GM12878 (cell line): ENCODE measurements at regions not wholly inside any gene's neighbourhood (a gene's known extent, or its start where the extent isn't known, plus 50 kb on each side); places are given as distances from the start of the nearest gene placed in this dataset.

Experiments used
- ATF3 ChIP-seq: IDR thresholded peaks from 2 replicates; pipeline ENCODE4 v1.6.1; 2011; ENCODE audit warnings: low read depth, mild to moderate bottlenecking, low read length, moderate library complexity, borderline replicate concordance; ENCODE audit errors: extremely low read depth
- BHLHE40 ChIP-seq, 2 experiments: fragments of 450-650 bp in 1 of 2; IDR thresholded peaks; 2 replicates each; pipeline ENCODE4 v1.6.1; 2011 to 2017; ENCODE audit warnings: low read depth in 2 of 2, borderline replicate concordance in 1 of 2, improper control_type of control experiment in 1 of 2, low read length in 1 of 2, mild to moderate bottlenecking in 1 of 2
- CEBPB ChIP-seq, 2 experiments: fragments of 150-350 bp in 1 of 2; IDR thresholded peaks; 2 replicates each; pipeline ENCODE4 v1.6.1; 2012 to 2014; ENCODE audit warnings: low read depth in 2 of 2, low read length in 2 of 2, borderline replicate concordance in 1 of 2, inconsistent platforms in 1 of 2
- CHD2 ChIP-seq: IDR thresholded peaks from 2 replicates; pipeline ENCODE4 v1.6.1; 2011; ENCODE audit warnings: low read depth, low read length, improper control_type of control experiment, borderline replicate concordance
- CTCF ChIP-seq, 3 experiments: IDR thresholded peaks in 2 of 3; conservative IDR thresholded peaks in 1 of 3; 2 replicates each; pipeline ENCODE4 v1.5.1; 2011; ENCODE audit warnings: low read depth in 3 of 3, low read length in 3 of 3, mild to moderate bottlenecking in 3 of 3, control low read depth in 2 of 3, moderate library complexity in 2 of 3, inconsistent platforms in 1 of 3, mixed read lengths in 1 of 3; ENCODE audit not compliant: control insufficient read depth in 2 of 3, insufficient read depth in 1 of 3; ENCODE audit errors: extremely low read depth in 1 of 3
- KDM1A ChIP-seq: fragments of 200-600 bp; sonication (generic); IDR thresholded peaks from 2 replicates; pipeline ENCODE4 v1.6.1; 2016; ENCODE audit warnings: borderline replicate concordance
- SIX5 ChIP-seq: IDR thresholded peaks from 2 replicates; pipeline ENCODE4 v1.6.1; 2011; ENCODE audit warnings: mild to moderate bottlenecking, low read depth, low read length, moderate library complexity; ENCODE audit not compliant: severe bottlenecking
- SKIL ChIP-seq: fragments of 450-650 bp; IDR thresholded peaks from 2 replicates; pipeline ENCODE4 v1.6.1; 2017; ENCODE audit warnings: mild to moderate bottlenecking, low read depth, inconsistent platforms; ENCODE audit not compliant: poor library complexity, severe bottlenecking
- SRF ChIP-seq, 2 experiments: IDR thresholded peaks; 2 replicates each; pipeline ENCODE4 v1.6.1; 2011; ENCODE audit warnings: low read depth in 2 of 2, low read length in 2 of 2, mild to moderate bottlenecking in 1 of 2, moderate library complexity in 1 of 2
- STAT3 ChIP-seq: IDR thresholded peaks from 2 replicates; pipeline ENCODE4 v1.6.1; 2011; ENCODE audit warnings: low read depth, low read length, improper control_type of control experiment
- WRNIP1 ChIP-seq: IDR thresholded peaks from 2 replicates; pipeline ENCODE4 v1.6.1; 2011; ENCODE audit warnings: low read depth, low read length, improper control_type of control experiment, borderline replicate concordance
- TF ChIP-seq, protein P1 (sequence below): fragments of 450-650 bp; IDR thresholded peaks from 2 replicates; pipeline ENCODE4 v1.6.1; 2017; ENCODE audit warnings: mild to moderate bottlenecking
- TF ChIP-seq, protein P2 (sequence below): fragments of 450-650 bp; formaldehyde crosslinking; IDR thresholded peaks from 2 replicates; pipeline ENCODE4 v1.4.0; 2022; ENCODE audit warnings: mild to moderate bottlenecking, moderate library complexity

DNA sequence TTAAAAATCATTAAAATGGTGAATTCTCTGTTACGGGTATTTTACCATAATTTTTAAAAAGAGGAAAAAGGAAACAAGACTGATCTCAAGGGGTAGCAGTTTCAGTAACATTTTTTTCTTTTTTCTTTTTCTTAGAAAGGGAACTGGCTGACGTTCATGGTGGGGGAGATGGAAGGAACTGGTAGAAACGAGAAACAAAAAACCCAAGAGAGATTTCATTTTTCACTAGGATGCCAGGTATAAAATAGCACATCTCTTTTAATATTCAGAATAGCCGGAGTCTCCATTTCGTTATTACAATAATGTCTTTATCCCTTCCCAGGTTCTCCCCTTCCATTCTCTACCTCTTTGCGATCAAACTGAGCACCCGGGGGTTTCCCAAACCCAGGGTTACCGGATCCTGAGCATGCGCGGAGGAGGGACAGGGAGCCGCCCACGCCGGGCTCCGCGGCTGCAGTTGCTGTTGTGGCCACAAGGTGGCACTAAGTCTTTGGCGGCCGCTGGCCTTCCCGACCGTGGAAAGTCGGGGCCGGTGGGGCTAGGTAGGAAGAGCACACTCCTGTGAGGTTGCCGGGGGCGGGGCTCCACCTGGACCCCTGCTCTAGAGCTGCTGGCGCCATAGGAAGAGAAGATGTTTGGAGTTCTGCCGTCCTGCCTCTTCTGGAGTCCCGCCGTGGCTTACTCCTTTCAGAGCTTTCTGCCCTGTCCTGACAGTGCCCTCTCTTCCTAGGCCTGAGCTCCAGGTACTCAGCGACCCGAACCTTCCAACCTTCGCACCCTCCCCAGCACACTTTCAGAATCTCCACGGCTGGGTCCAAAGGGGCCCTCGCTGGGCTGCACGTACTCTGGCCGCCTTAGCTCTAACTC, 146.8 kb downstream of the SH3BGRL2 start (continued):
- TF ChIP-seq CTCF (IDR thresholded peaks at IDR 0.05 in 2 of 3, conservative IDR thresholded peaks at IDR 0.05 in 1 of 3; ENCODE audit: control insufficient read depth in 2 of 3, extremely low read depth in 1 of 3, insufficient read depth in 1 of 3, low read depth in 3 of 3, low read length in 3 of 3) (peak; percentile 98 to 99 (median 98)), SRF (IDR thresholded peaks at IDR 0.05; ENCODE audit: low read depth in 2 of 2, low read length in 2 of 2) (no peak), KDM1A (no peak), CEBPB (IDR thresholded peaks at IDR 0.05; ENCODE audit: borderline replicate concordance in 1 of 2, low read depth in 2 of 2, low read length in 2 of 2) (no peak), SKIL (peak; percentile 28), BHLHE40 (IDR thresholded peaks at IDR 0.05; ENCODE audit: borderline replicate concordance in 1 of 2, low read depth in 2 of 2, low read length in 1 of 2) (peak; percentile 17 to 51; a peak in 2 of 4 replicates), WRNIP1 (no peak), SIX5 (no peak), STAT3 (no peak), ATF3 (peak; percentile 43; the same call in 1 of the 2 replicates), CHD2 (no peak)
- TF ChIP-seq, protein P1, sequence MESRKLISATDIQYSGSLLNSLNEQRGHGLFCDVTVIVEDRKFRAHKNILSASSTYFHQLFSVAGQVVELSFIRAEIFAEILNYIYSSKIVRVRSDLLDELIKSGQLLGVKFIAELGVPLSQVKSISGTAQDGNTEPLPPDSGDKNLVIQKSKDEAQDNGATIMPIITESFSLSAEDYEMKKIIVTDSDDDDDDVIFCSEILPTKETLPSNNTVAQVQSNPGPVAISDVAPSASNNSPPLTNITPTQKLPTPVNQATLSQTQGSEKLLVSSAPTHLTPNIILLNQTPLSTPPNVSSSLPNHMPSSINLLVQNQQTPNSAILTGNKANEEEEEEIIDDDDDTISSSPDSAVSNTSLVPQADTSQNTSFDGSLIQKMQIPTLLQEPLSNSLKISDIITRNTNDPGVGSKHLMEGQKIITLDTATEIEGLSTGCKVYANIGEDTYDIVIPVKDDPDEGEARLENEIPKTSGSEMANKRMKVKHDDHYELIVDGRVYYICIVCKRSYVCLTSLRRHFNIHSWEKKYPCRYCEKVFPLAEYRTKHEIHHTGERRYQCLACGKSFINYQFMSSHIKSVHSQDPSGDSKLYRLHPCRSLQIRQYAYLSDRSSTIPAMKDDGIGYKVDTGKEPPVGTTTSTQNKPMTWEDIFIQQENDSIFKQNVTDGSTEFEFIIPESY, result no peak
- TF ChIP-seq, protein P2, sequence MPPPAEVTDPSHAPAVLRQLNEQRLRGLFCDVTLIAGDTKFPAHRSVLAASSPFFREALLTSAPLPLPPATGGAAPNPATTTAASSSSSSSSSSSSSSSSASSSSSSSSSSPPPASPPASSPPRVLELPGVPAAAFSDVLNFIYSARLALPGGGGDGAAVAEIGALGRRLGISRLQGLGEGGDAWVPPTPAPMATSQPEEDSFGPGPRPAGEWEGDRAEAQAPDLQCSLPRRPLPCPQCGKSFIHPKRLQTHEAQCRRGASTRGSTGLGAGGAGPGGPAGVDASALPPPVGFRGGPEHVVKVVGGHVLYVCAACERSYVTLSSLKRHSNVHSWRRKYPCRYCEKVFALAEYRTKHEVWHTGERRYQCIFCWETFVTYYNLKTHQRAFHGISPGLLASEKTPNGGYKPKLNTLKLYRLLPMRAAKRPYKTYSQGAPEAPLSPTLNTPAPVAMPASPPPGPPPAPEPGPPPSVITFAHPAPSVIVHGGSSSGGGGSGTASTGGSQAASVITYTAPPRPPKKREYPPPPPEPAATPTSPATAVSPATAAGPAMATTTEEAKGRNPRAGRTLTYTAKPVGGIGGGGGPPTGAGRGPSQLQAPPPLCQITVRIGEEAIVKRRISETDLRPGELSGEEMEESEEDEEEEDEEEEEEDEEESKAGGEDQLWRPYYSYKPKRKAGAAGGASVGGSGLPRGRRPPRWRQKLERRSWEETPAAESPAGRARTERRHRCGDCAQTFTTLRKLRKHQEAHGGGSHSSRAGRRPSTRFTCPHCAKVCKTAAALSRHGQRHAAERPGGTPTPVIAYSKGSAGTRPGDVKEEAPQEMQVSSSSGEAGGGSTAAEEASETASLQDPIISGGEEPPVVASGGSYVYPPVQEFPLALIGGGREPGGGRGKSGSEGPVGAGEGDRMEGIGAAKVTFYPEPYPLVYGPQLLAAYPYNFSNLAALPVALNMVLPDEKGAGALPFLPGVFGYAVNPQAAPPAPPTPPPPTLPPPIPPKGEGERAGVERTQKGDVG, result no peak
